GM11168 (cell line): ENCODE measurements at regions not wholly inside any gene's neighbourhood (a gene's known extent, or its start where the extent isn't known, plus 50 kb on each side); places are given as distances from the start of the nearest gene placed in this dataset.
"Not testable (repeated sequence)": the region's sequence is repeated elsewhere in the genome, so short reads cannot be mapped to it uniquely, and the experiment has no call there.

Experiments used
- in situ Hi-C: fragments of 300-500 bp; cut with MboI; formaldehyde crosslinking; loops from one replicate; pipeline ENCODE4 v1.12.0; 2022; ENCODE audit warnings: low sequenced_read_pairs; ENCODE audit not compliant: unreplicated experiment

- in situ Hi-C loops: no loop called here
Measured at GRCh38 chr5:125639858-125640257, 783.4 kb upstream of the GRAMD2B start.

- in situ Hi-C loops: no loop called here
Measured at GRCh38 chr5:125652761-125653160, 770.4 kb upstream of the GRAMD2B start.

GRCh38 chr5:125654392-125654791 is 768.8 kb upstream of the GRAMD2B start:
- in situ Hi-C loops: no loop called here

DNA sequence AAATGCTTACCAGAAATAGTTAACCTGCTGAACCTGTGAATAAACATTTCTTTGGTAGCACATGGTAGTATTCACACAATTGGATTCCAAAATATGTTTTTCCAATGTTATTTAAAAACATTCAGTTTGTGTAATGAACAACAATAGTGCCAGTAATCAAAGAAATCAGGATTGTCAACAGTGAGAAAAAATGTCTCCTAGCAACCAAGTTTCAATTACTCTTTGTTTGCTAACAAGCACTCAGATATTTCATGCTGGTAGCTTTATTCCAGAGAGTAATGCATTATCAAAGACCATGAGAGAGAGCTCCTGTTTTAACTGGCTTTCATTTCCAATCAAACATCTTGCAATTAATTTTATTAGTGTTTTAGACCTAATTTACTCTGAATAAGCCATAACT is 768.1 kb upstream of the GRAMD2B start:
- in situ Hi-C loops: no loop called here

DNA sequence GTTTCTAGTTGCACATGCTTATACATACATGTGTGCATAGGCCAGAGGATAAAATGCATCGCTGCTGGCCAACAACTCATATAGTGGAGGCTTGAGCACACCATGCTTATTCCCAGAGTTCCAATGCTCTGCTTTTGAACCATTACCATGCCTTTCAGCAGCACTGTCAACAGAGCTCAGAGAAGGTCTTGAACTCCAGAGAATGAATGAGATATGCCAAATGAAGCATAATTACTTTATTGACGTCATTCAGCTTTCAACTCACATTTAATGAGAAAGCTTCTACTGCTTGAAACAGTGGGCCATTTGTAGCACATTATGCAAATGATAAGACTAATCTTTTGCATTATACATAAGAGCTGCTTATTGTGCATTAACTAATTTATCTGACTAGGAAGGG is 765.3 kb upstream of the GRAMD2B start:
- in situ Hi-C loops: no loop called here

- in situ Hi-C loops: no loop called here
Measured at GRCh38 chr5:125659316-125660023, 763.7 kb upstream of the GRAMD2B start.

DNA sequence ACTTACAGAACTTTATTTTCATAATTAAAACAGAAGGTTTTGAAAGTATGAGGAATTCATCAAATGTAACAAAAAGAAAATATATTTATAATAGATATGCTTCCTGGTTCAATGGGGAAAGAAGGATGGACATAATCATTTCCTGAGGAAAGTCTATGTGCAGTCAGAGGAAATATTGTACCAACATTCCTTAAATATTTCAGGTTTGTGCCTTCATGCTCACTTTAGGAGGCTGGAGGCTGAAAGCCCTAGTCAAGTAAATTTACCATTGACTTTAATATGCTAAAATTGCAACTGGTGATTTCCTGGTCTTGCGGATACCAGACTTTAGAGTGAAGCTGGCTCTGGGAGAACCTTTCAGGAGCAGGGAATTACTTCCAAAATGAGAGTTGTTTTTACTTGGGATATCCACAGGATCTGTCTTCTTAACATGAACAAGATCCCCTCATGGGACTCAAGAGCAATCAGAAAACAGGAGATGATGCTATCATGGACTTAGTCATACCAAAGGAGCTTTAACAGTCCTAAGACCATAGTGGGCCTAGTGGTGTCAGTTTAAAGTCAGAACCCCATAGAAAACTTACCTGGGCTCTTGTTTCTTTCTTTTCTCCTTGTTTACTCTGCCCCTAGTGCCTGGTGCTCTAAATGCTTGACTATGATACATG is 762.8 kb upstream of the GRAMD2B start:
- in situ Hi-C loops: no loop called here

DNA sequence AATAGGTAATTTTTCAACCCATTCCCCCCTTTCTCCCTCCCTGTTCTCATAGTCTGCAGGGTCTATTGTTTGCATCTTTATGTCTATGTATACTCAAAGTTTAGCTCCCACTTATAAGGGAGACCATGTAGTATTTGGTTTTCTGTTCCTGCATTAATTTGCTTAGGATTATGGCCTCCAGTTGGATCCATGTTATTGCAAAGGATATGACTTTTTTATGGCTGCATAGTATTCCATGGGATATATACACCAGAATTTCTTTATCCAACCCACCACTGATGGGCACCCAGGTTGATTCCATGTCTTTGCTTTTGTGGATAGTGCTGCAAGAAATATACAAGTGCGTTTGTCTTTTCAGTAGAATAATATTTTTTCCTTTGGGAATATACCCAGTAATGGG is 761.6 kb upstream of the GRAMD2B start:
- in situ Hi-C loops: no loop called here

GRCh38 chr5:125668884-125669283 is 754.3 kb upstream of the GRAMD2B start:
- in situ Hi-C loops: no loop called here

DNA sequence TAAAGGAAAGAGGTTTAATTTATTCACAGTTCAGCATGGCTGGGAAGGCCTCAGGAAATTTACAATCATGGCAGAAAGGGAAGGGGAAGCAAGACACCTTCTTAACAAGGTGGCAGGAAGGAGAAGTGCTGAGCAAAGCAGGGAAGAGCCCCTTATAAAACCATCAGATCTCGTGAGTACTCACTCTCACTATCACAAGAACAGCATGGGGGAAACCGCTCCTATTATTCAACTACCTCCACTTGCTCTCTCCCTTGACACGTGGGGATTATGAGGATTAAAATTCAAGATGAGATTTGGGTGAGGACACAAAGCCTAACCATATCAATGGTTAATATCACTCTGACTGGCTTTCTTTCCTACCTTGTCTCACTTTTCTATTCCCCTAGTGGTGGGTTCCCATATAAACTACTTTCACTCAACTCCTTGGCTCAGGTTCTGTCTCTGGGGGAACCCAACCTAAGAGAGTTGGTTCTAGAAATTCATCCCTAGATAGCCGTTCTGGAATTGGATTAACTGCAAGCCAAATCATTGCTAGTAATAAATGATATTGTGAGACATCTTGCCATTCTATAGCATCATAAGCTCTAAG is 749.8 kb upstream of the GRAMD2B start:
- in situ Hi-C loops: no loop called here

- in situ Hi-C loops: no loop called here
Measured at GRCh38 chr5:125679522-125679921, 743.7 kb upstream of the GRAMD2B start.

GRCh38 chr5:125683669-125684068 is 739.5 kb upstream of the GRAMD2B start:
- in situ Hi-C loops: no loop called here

GRCh38 chr5:125685771-125686170 is 737.4 kb upstream of the GRAMD2B start:
- in situ Hi-C loops: no loop called here

DNA sequence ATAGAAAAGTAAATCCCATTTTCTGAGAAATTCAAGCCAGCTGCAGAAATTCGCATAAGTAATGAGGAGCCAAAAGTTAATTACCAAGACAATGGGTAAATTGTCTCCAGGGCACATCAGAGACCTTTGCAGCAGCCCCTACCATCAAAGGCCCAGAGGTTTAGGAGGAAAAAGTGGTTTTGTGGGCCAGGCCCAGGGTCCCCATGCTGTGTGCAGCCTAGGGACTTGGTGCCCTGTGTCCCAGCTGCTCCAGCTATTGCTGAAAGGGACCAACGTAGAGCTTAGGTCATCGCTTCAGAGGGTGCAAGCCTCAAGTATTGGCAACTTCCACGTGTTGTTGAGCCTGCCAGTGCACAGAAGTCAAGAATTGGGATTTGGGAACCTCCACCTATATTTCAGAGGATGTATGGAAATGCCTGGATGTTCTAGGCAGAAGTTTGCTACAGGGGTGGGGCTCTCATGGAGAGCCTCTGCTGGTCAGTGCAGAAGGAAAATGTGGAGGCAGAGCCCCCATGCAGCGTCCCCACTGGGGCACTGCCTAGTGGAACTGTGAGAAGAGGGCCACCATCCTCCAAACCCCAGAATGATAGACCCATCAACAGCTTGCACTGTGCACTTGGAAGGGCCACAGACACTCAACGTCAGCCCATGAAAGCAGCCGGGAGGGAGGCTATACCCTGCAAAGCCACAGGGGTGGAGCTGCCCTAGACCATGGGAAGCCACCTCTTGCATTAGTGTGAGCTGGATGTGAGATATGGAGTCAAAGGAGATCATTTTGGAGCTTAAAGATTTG is 731.3 kb upstream of the GRAMD2B start:
- in situ Hi-C loops: not testable (repeated sequence)

DNA sequence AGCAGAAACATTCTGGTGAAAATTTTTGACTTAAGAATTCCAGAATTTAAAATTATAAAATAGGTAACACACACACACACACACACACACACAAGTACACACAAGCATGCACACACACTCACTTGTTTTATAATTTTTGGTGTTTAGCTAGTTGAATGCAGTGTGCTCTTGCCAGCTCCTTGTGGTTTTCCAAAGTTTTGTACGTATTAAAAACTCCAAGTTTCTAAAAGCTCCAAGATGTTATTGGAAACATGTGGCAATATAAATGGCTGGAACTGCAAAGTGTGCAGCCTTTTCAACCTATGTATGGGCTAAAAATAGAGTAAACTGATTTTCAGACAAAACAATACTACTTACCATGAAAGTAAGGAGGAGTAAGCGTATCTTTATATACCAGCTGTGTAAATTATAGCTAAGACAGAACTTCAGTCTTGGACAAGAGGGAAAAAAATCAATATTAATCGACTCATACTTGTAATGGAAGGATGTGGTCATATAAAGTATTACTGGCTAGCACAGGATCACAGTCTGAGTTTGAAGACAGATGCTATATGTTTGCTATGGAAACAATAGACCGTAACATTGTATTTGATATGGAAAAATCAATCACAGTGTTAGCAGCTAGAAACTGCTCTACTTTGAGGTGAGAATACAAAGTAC is 727.1 kb upstream of the GRAMD2B start:
- in situ Hi-C loops: no loop called here

DNA sequence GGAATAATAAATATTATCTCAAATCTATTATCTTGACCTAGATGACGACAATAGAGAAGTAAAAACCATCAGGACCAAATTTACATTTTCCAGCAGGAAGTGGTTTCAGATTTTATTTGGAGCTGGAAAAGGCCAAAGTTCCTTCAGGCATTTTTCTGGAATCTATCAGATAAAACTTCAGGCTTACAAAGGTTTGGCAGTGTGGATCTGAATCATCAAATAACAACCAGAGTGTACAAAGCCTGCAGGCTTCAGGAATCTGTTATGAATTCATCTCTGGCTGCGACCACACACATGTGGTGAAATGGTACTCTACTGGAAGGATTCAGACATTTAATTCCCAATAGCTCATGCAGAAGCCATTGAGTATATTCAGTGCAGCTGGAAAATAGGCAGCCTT is 726.4 kb upstream of the GRAMD2B start:
- in situ Hi-C loops: no loop called here

GRCh38 chr5:125698420-125698819 is 724.8 kb upstream of the GRAMD2B start:
- in situ Hi-C loops: no loop called here

GRCh38 chr5:125699860-125700259 is 723.3 kb upstream of the GRAMD2B start:
- in situ Hi-C loops: no loop called here

- in situ Hi-C loops: no loop called here
Measured at GRCh38 chr5:125700380-125700861, 722.8 kb upstream of the GRAMD2B start.

DNA sequence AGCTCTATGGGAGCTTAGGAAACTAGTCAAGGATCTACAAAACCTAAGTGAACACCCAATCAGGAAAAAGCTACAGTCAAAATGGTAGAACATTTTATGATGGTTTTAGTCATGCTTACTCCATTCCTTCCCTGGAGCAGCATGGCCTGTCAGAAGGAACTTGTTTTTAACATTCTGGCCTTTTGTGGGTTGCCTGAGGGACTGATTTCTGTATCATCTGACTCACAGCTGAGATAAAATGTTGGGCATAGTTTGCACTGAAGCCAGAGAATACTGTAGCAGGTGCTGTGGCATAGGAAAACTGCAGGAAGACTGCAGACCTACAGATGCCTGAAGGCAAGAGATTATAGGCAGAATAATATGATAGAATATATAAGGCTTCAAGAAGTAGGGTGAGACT is 719.6 kb upstream of the GRAMD2B start:
- in situ Hi-C loops: no loop called here
